ENCODE measurements at regions not wholly inside any gene's neighbourhood (a gene's known extent, or its start where the extent isn't known, plus 50 kb on each side); places are given as distances from the start of the nearest gene placed in this dataset.
"Not testable (repeated sequence)": the region's sequence is repeated elsewhere in the genome, so short reads cannot be mapped to it uniquely, and the experiment has no call there.

DNA sequence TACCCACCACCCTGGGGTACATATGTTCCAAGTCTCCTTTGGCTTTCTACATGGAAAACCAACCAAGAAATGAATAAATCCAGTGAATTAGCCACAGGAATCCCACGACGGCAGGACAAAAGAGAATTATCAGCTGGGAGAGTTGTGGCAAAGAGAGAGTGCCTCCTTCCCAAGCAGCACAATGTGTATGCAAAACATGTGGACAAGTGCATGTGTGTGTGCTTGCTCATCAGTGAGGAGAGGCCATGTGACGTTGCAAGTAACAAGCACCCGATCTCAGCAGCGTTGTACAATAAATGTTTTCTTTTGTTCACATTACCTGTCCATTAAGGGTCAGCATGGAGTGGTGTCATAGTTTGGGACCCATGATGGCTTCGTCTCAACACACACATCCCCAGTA, 50.0 kb upstream of the EMX2 start:
- Mint-ChIP-seq H3K27me3 (peaks cover 26% of the 10 kb centered on the region), H3K4me3 (no peak overlapping the region), H3K36me3 (ENCODE audit: low read depth) (no peaks in the 10 kb centered on the region), H3K9me3 (ENCODE audit: low read depth) (no peaks in the 10 kb centered on the region), H3K4me1 (peaks cover 2% of the 10 kb centered on the region), H3K27ac (no peak overlapping the region)
- intact Hi-C loops (cut with DNase I, micrococcal nuclease) = loop anchor here in 1 of 2 experiments (10.0 kb wide), 1 partner anchor 1052 kb away; no protein-coding TSS in a partner anchor
- ATAC-seq (no peak), DNase-seq (no peak)
- ChIA-PET CTCF (no interaction called here), POLR2A (no interaction called here)

DNA sequence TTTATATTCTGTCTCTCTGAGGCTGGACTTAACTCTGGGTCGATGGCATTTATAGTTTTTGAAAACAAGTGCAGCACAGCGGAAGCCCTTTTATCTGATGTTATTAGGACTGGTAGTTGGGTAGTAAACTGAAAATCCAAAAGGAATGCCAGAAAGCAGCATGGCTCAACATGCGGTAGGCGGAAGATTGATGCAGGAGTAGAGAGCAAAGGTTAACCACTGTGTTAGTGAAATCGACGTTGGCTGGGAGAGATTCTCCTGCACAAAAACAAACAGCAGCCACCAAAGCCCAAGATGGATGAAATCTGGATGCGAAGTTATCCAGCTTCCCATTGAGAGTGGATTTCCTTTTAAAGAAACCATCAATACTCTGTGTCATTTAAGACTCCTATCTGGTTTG, 54.5 kb upstream of the EMX2 start:
- POLR2A ChIA-PET = no interaction called here
- no peak for DNase-seq
- intact Hi-C loops (cut with DNase I, micrococcal nuclease) = no loop called here

DNA sequence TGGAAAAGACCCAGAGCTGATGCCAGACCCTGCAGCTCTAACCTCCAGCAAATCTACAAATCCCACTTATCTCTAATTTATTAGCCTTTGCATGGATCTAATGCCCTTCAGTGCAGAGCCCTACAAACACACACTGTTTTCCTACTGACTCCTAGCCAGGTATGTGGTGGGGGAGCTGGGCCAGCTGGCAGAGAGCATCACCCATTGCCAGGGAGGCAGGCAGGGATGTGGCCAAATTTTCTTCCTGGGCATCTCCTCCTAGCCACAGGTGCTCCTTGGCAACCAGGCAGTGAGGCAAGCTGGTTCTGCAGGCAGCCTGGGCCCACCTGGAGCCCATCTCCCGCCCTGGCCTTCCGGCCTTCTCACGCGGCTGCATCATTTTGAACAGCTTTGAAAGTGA, 55.9 kb upstream of the EMX2 start:
- CTCF ChIA-PET = interaction anchor here (0.6 kb wide), 1 partner anchor 26 kb away, joined by 3 read pairs; no protein-coding TSS in a partner anchor
- intact Hi-C loops (cut with DNase I, micrococcal nuclease) = no loop called here
- Mint-ChIP-seq H3K27me3 (peaks cover 9% of the 10 kb centered on the region), H3K36me3 (ENCODE audit: low read depth) (no peaks in the 10 kb centered on the region), H3K27ac (no peak overlapping the region), H3K4me3 (no peak overlapping the region), H3K4me1 (no peaks in the 10 kb centered on the region), H3K9me3 (ENCODE audit: low read depth) (no peaks in the 10 kb centered on the region)
- no peak for ATAC-seq
- POLR2A ChIA-PET = no interaction called here
- no peak for DNase-seq

More for the DNA sequence above, 54.5 kb upstream of the EMX2 start:
- CTCF ChIA-PET = no interaction called here
- no peak overlapping the region for H3K27ac Mint-ChIP-seq
- no peaks in the 10 kb centered on the region for H3K4me1 Mint-ChIP-seq
- no peaks in the 10 kb centered on the region for H3K9me3 Mint-ChIP-seq (ENCODE audit: low read depth)
- ATAC-seq = no peak
- H3K36me3 Mint-ChIP-seq (ENCODE audit: low read depth) = no peaks in the 10 kb centered on the region
- no peak overlapping the region for H3K4me3 Mint-ChIP-seq
- H3K27me3 Mint-ChIP-seq = peaks cover 6% of the 10 kb centered on the region

DNA sequence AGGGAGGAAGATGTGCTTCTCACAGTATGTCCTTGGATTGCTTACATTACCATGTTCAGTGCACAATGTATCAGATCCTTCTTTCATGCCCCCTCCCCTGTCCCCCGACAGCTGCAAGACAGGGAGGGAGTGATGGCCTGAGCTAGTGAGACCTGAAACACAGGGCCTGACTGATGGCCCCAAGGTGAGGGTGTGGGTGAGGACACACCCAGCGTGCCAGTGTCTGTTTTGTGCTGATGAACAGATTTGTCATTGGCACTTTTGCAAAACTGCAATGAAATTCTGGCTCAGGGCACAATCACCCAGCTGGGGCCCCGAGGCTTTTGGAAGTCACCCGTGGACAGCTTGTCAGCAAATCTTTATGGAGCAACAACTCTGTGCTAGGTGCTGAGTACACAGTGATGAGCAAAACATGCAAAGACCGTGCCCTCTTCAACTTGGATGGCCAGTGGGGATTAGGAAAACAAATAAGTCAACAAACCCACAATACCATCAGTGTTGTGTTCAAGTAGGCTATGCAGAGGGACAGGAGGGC, 59.4 kb upstream of the EMX2 start:
- H3K36me3 Mint-ChIP-seq (ENCODE audit: low read depth) = no peaks in the 10 kb centered on the region
- no peaks in the 10 kb centered on the region for H3K9me3 Mint-ChIP-seq (ENCODE audit: low read depth)
- ChIA-PET CTCF (interaction anchor here (1.3 kb wide), 1 partner anchor 14 kb away, joined by 4 read pairs; no protein-coding TSS in a partner anchor), POLR2A (no interaction called here)
- H3K27ac Mint-ChIP-seq = no peak overlapping the region
- ATAC-seq (no peak), DNase-seq (no peak)
- intact Hi-C loops (cut with DNase I, micrococcal nuclease) = no loop called here
- H3K4me3 Mint-ChIP-seq = no peak overlapping the region
- H3K4me1 Mint-ChIP-seq = no peaks in the 10 kb centered on the region
- H3K27me3 Mint-ChIP-seq = peaks cover 8% of the 10 kb centered on the region

DNA sequence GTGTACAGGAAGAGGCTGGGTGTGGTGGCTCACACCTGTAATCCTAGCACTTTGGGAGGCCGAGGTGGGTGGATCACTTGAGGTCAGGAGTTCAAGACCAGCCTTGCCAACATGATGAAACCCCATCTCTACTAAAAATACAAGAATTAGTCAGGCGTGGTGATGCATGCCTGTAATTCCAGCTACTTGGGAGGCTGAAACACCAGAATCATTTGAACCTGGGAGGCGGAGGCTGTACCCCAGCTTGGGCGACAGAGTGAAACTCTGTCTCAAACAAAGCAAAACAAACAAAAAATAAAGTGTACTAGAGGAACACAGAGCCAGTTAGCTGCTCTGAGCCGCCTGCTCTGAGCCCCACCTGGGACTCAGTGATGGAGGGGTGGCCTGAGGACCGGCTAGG, 61.5 kb upstream of the EMX2 start:
- H3K4me1 Mint-ChIP-seq; H3K36me3 Mint-ChIP-seq (ENCODE audit: low read depth); H3K27ac Mint-ChIP-seq; ATAC-seq; H3K4me3 Mint-ChIP-seq; POLR2A ChIA-PET; DNase-seq; CTCF ChIA-PET; intact Hi-C loops (cut with DNase I, micrococcal nuclease); H3K9me3 Mint-ChIP-seq (ENCODE audit: low read depth): not testable (repeated sequence)
- H3K27me3 Mint-ChIP-seq = peaks cover 16% of the 10 kb centered on the region

DNA sequence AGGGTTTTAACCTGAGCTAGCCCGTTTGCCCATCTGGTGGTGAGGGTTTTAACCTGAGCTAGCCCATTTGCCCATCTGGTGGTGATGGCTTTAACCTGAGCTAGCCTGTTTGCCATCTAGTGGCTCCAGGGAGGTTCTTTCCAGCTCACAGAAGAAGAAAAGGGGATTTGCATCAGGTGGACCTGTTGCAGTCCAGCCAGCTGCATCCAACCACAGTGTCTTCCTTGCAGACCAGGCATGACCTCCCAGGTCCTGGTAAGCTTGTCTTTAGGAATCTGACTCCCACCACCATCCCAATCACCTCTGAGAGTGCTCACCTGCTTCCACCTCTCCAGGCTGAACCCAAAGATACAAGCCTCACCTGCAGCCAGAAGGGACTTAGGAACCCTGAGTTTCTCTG, 62.4 kb upstream of the EMX2 start:
- intact Hi-C loops (cut with DNase I, micrococcal nuclease) = no loop called here
- Mint-ChIP-seq H3K27ac (no peak overlapping the region), H3K4me1 (no peaks in the 10 kb centered on the region), H3K27me3 (peaks cover 16% of the 10 kb centered on the region), H3K4me3 (no peak overlapping the region), H3K36me3 (ENCODE audit: low read depth) (no peaks in the 10 kb centered on the region), H3K9me3 (ENCODE audit: low read depth) (no peaks in the 10 kb centered on the region)
- ATAC-seq = no peak
- CTCF ChIA-PET = interaction anchor here (0.6 kb wide), 1 partner anchor 15 kb away, joined by 4 read pairs; no protein-coding TSS in a partner anchor
- DNase-seq = no peak
- POLR2A ChIA-PET = no interaction called here

DNA sequence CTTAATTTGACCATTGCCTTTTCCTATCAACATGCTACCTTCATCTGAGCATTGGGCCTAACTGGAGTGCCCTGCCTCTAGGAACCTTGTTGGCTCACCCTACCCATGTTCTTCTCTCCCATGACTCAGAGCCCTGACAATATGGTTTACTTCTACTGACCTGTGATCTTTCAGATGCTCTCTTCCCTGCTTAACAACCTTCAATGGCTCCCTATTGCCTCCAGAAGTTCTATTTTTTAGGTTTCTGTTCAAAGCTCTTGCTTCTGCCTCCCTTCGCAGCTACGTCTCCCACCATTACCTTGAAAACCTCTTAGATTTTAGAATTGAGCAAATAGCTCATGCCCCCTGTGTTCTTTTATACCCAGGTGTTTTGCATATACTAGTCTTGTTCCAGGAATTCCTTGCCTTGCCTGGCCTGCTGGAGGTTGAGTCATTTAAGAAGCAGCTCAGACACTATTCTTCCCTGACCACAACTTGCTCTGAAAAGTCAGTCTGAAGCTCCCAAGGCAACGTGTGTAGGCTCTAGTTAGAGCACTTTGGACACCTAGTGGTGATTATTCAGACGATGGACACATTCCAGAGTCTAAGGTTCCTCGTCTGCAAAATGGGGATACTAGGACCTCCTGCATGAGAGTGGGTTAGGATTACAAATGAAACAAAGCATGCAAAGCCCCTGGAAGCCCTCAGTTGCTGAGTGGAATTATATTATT, 64.4 kb upstream of the EMX2 start:
- no peak for DNase-seq
- Mint-ChIP-seq H3K27ac (no peak overlapping the region), H3K4me3 (no peak overlapping the region), H3K27me3 (peaks cover 16% of the 10 kb centered on the region), H3K4me1 (no peaks in the 10 kb centered on the region), H3K36me3 (ENCODE audit: low read depth) (no peaks in the 10 kb centered on the region), H3K9me3 (ENCODE audit: low read depth) (no peaks in the 10 kb centered on the region)
- ATAC-seq = no peak
- ChIA-PET CTCF (interaction anchor here (0.7 to 1.2 kb wide), 2 partner anchors 35 to 822 kb away, joined by 3 to 5 read pairs; no protein-coding TSS in a partner anchor), POLR2A (no interaction called here)
- intact Hi-C loops (cut with DNase I, micrococcal nuclease) = no loop called here

DNA sequence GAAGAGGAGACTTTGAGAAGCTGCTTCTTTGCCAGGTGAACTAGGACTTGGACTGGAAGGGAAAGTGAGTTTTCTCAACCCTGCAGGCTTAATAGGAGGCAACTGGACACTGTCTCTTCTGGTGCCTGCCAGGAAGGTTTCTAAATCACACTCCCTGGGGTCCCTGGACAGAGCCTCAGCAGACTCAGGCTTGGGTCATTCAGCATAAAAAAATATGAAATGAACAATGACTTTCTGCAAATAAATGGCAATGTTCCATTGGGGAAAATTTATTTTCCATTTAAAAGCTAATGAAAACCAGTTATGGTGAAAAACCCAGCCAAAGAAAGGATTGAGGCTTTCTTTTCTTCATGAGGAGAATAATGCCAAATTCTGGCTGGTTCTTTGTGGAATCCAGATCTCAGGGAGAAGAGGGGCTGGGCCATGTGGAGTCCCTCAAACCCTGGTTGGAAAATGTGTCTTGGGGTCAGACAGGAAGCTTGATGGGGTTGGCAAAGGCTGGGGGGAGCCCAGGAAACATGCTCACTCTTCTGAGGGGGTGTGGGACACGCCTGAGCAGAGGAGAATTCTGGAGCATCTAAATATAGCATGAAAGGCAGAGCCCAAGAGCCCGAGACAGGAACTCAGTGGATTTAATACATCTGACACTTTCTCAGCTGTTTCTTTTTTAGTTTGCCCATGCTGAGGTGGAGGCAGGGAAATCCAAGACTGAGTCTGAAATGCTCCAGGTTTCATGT, 65.2 kb upstream of the EMX2 start:
- no peak overlapping the region for H3K27ac Mint-ChIP-seq
- ChIA-PET POLR2A (no interaction called here), CTCF (interaction anchor here (1.2 kb wide), 1 partner anchor 35 kb away, joined by 5 read pairs; no protein-coding TSS in a partner anchor)

DNA sequence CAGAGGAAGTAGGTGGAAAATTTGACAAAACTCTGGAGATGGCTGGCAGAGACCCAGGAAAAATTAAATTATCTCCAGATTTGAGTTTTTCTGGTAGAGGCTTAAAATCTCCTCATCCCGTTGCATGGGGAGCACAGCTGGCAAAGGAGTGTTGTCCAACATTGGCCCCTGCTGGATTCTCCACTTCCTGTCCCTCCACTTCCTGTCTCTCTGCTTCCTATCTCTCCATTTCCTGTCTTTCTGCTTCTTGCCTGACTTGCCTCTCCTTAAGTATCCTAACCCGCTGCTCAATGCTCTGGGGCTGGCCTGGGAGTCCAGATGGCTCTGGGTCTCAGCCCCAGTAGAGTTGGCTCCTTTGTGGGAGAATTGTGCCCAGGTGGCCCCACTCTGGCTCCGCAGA, 65.8 kb upstream of the EMX2 start:
- intact Hi-C loops (cut with DNase I, micrococcal nuclease) = no loop called here
- ChIA-PET POLR2A (no interaction called here), CTCF (no interaction called here)
- Mint-ChIP-seq H3K4me1 (no peaks in the 10 kb centered on the region), H3K4me3 (no peak overlapping the region), H3K27ac (no peak overlapping the region), H3K36me3 (ENCODE audit: low read depth) (no peaks in the 10 kb centered on the region), H3K27me3 (peaks cover 14% of the 10 kb centered on the region), H3K9me3 (ENCODE audit: low read depth) (no peaks in the 10 kb centered on the region)
- DNase-seq (no peak), ATAC-seq (no peak)

More for the DNA sequence above, 65.2 kb upstream of the EMX2 start:
- no peak for ATAC-seq
- H3K4me3 Mint-ChIP-seq = no peak overlapping the region
- intact Hi-C loops (cut with DNase I, micrococcal nuclease) = no loop called here
- no peak for DNase-seq
- no peaks in the 10 kb centered on the region for H3K36me3 Mint-ChIP-seq (ENCODE audit: low read depth)
- H3K9me3 Mint-ChIP-seq (ENCODE audit: low read depth) = no peaks in the 10 kb centered on the region
- H3K4me1 Mint-ChIP-seq = no peaks in the 10 kb centered on the region
- H3K27me3 Mint-ChIP-seq = peaks cover 13% of the 10 kb centered on the region

DNA sequence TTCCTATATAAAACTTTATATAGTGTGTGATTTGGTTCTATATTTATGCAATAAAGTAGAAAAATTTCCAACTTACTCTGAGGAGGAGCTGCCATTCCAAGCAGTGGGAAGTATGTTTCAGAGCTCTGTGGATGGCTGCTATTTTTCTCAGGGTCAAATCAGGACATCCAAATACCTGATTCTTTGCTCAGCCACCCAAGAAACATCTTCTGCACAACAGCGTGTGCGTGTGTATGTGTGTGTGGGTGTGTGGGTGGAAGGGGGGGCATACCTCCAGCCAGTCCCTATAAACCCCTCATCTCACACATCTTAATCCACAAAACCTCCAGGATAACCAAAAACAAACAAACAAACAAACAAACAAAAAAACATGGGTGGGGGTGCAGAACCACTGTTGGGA, 66.3 kb upstream of the EMX2 start:
- Mint-ChIP-seq H3K27me3 (peaks cover 14% of the 10 kb centered on the region), H3K9me3 (ENCODE audit: low read depth) (no peaks in the 10 kb centered on the region), H3K4me1 (no peaks in the 10 kb centered on the region), H3K27ac (no peak overlapping the region), H3K36me3 (ENCODE audit: low read depth) (no peaks in the 10 kb centered on the region), H3K4me3 (no peak overlapping the region)
- no peak for ATAC-seq
- no peak for DNase-seq
- CTCF ChIA-PET = interaction anchor here (1.1 kb wide), 1 partner anchor 36 kb away, joined by 3 read pairs; no protein-coding TSS in a partner anchor
- POLR2A ChIA-PET = no interaction called here
- intact Hi-C loops (cut with DNase I, micrococcal nuclease) = no loop called here

DNA sequence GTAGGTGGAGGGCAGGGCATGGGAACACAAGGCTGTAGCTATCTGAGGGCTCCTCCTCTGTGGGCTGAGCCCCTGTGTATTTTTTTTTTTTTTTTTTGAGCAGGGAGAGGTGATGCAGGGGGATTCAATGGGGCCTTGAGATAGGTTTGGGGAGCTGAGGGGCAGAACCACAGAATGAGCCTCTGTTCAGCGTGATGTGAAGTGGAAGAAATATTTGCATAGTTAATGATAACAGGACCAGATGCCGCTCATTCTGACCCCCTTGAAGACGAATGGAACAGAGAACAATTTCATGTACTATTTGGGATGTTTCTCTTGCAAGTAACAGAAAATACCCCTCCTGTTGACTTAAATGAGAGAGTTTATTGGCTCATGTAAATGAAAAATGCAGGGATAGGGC, 69.7 kb upstream of the EMX2 start:
- no peaks in the 10 kb centered on the region for H3K9me3 Mint-ChIP-seq (ENCODE audit: low read depth)
- ChIA-PET CTCF (interaction anchor here (0.5 kb wide), 1 partner anchor 329 kb away, joined by 4 read pairs; no protein-coding TSS in a partner anchor), POLR2A (no interaction called here)
- H3K27me3 Mint-ChIP-seq = peaks cover 10% of the 10 kb centered on the region
- DNase-seq (no peak), ATAC-seq (no peak)
- H3K36me3 Mint-ChIP-seq (ENCODE audit: low read depth) = no peaks in the 10 kb centered on the region
- no peak overlapping the region for H3K27ac Mint-ChIP-seq
- no peak overlapping the region for H3K4me3 Mint-ChIP-seq
- H3K4me1 Mint-ChIP-seq = no peaks in the 10 kb centered on the region
- intact Hi-C loops (cut with DNase I, micrococcal nuclease) = no loop called here

DNA sequence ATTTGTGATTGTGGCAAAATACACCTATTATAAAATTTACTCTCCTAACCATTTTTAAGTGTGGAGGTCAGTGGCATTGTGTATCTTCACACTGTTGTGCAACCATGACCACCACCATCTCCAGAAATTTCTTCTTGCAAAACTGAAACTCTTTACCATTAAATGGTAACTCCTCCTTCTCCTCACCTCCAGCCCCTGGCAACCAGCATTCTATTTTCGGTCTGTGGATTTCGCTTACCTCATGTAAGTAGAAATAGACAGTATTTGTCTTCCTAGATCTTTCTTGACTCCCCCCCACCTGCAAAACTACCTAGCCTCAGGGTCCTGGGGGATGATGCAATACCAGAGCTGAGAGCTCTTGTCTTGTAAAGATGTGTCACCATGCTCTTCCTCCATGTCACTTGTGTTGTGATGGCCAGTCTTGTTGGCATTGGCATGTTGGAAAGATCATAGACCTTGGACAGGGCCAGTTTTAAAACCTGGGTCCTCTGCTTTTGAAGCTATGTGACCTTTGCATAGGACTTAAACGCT, 71.1 kb upstream of the EMX2 start:
- no peaks in the 10 kb centered on the region for H3K9me3 Mint-ChIP-seq (ENCODE audit: low read depth)
- ChIA-PET CTCF (no interaction called here), POLR2A (no interaction called here)
- H3K27me3 Mint-ChIP-seq = peaks cover 3% of the 10 kb centered on the region
- no peak overlapping the region for H3K4me3 Mint-ChIP-seq
- intact Hi-C loops (cut with DNase I, micrococcal nuclease) = no loop called here
- no peak overlapping the region for H3K27ac Mint-ChIP-seq
- H3K36me3 Mint-ChIP-seq (ENCODE audit: low read depth) = no peaks in the 10 kb centered on the region
- H3K4me1 Mint-ChIP-seq = no peaks in the 10 kb centered on the region
- DNase-seq (no peak), ATAC-seq (no peak)
